ENCODE measurements at regions not wholly inside any gene's neighbourhood (a gene's known extent, or its start where the extent isn't known, plus 50 kb on each side); places are given as distances from the start of the nearest gene placed in this dataset.

GRCh38 chr4:86530183-86530582, 63.9 kb upstream of the PTPN13 start:
- DNase-seq, result no peak

GRCh38 chr4:86531440-86531839, 62.7 kb upstream of the PTPN13 start:
- no peak for DNase-seq

- DNase-seq, result no peak
Measured at GRCh38 chr4:86532851-86533250, 61.3 kb upstream of the PTPN13 start.

DNA sequence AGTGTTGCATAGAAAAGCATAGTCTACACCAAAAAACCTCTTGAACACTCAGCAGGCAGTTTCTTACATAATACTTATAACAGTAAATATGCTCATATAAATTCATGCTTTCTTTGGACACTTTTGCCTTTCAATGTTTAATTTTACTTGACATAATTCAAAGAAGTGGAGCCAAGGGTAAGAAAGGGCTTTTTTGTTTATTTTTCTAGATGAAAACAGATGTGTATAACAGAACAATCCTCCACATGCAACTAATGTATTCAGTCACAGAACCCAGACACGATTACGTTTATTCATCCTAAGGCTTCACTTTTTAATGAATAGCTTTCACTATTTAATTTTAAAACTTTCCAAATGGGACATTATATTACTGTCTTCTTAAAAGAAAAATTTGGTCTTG, 58.0 kb upstream of the PTPN13 start:
- no peak for DNase-seq

DNA sequence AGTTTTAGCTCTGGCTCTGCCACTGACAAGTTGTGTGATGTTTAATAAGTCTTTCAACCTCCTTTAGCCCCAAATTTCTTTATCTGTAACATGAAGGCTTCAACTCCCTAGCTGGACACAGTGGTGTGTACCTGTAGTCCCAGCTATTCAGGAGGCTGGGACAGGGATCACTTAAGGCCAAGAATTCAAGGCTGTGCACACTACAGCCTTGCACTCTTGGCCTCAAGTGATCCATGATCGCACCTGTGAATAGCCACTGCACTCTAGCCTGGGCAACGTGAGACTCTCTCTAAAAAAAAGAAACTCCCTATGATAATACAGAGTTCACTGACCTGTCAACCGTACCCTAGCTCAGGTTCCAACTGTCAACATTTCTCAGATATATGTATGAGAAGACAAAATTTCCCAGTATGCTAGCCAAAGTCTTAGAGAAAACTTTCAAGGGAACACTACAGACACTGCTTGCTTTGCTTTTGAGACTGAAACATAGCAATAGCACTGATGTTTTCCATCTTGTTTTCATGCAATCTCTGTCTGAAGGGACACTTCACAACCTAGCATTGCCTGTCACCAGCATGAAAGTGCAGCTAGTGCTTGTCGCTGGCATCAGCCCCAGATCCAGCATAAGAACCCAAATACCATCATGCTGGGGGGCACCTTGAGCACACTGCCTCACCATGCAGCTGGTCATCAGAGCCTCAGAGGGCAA, 51.6 kb upstream of the PTPN13 start:
- no peak for DNase-seq

DNA sequence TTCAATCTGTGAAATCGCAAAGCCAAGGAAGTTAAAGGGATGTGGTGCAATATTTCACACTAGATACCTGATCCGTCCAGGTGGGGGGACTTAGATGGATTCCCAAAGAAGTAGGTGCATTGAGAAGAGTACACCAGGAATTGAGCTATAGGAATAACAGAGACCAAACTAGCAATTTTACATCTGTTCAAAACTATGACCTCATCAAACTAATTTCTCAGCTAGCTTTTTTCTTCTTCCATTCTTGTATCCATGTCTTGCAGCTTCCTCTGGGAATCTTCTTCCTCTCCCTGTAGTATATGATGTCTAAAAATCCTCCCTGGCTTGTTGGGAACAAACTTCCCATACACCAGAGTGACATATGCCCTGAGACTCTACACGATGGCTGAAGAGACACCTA, 51.0 kb upstream of the PTPN13 start:
- DNase-seq, result no peak

DNA sequence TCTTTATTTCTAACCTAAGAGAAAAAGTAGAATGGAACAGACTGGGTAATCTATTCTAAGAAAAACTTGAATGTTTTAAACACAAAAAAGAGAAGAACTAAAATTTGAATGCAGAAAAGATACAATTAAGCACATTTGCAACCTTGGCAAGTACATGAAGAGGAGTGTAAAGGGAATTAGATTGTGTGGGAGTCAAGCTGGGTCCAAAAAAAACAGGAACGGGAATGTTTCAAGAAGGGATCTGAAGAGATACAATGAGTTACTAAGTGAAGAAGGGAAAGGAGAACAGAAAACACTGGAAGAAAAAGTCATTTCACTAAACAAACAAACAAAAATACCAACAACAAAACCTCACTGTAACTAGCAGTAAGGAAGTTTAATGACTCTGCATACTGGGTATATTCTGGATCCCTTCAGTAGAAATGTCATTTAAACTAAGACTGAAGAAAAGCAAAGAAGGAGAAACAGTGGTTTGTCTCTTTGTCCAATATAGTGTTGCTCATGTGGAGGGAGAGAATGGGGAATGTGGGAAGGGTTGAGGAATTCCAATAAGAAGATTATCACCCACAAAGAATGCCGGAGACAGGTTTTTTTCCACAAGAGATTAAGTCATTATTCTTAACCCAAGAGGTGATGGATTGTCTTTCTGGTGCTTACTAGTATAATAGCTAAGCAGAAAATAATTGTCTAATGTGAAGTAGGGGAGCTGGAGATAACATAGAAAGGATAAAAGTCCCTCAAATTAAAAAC, 50.4 kb upstream of the PTPN13 start:
- no peak for DNase-seq

- DNase-seq, result peak; percentile 68
Measured at GRCh38 chr4:86544310-86544966, 49.7 kb upstream of the PTPN13 start.

Measured in central memory CD4-positive, alpha-beta T cell (primary cell).